ENCODE measurements at regions not wholly inside any gene's neighbourhood (a gene's known extent, or its start where the extent isn't known, plus 50 kb on each side); places are given as distances from the start of the nearest gene placed in this dataset.

- no peak for DNase-seq (ENCODE audit: low spot score)
- no peak for ATAC-seq (ENCODE audit: low FRiP score)
- no peak for TF ChIP-seq CTCF (IDR thresholded peaks at IDR 0.05)
These were observed 136.2 kb upstream of the PFN2 start for GRCh38 chr3:150106740-150107428.

GRCh38 chr3:150105886-150106612 lies 135.4 kb upstream of the PFN2 start:
- no peak for TF ChIP-seq CTCF (IDR thresholded peaks at IDR 0.05)
- no peak for DNase-seq (ENCODE audit: low spot score)

GRCh38 chr3:150105025-150105424 lies 134.3 kb upstream of the PFN2 start:
- ATAC-seq (ENCODE audit: low FRiP score) (no peak), DNase-seq (ENCODE audit: low spot score) (no peak)

More at GRCh38 chr3:150105886-150106612, 135.4 kb upstream of the PFN2 start:
- ATAC-seq (ENCODE audit: low FRiP score), result no peak

GRCh38 chr3:150104564-150104963 lies 133.9 kb upstream of the PFN2 start:
- TF ChIP-seq CTCF (IDR thresholded peaks at IDR 0.05), result no peak
- DNase-seq (ENCODE audit: low spot score) (no peak), ATAC-seq (ENCODE audit: low FRiP score) (no peak)

More at GRCh38 chr3:150105025-150105424, 134.3 kb upstream of the PFN2 start:
- TF ChIP-seq CTCF (IDR thresholded peaks at IDR 0.05), result no peak

GRCh38 chr3:150101016-150101415 lies 130.3 kb upstream of the PFN2 start:
- DNase-seq (ENCODE audit: low spot score), result no peak
- no peak for TF ChIP-seq CTCF (IDR thresholded peaks at IDR 0.05)
- no peak for ATAC-seq (ENCODE audit: low FRiP score)

GRCh38 chr3:150098621-150099020 lies 127.9 kb upstream of the PFN2 start:
- no peak for ATAC-seq (ENCODE audit: low FRiP score)
- no peak for TF ChIP-seq CTCF (IDR thresholded peaks at IDR 0.05)
- no peak for DNase-seq (ENCODE audit: low spot score)

GRCh38 chr3:150097588-150097890 lies 126.8 kb upstream of the PFN2 start:
- TF ChIP-seq CTCF (IDR thresholded peaks at IDR 0.05), result no peak
- no peak for DNase-seq (ENCODE audit: low spot score)
- no peak for ATAC-seq (ENCODE audit: low FRiP score)

Measured in omental fat pad (tissue), 3 donors.